Astrocyte (in vitro differentiated cells and primary cell): ENCODE measurements at regions not wholly inside any gene's neighbourhood (a gene's known extent, or its start where the extent isn't known, plus 50 kb on each side); places are given as distances from the start of the nearest gene placed in this dataset.

Experiments used
- CTCF ChIP-seq: IDR thresholded peaks from 2 replicates; pipeline ENCODE4 v1.5.1; 2011; ENCODE audit warnings: low read depth, mild to moderate bottlenecking, inconsistent platforms, low read length, moderate library complexity; ENCODE audit not compliant: insufficient read depth
- EZH2 ChIP-seq: IDR thresholded peaks from 2 replicates; pipeline ENCODE4 v1.6.1; 2012; ENCODE audit warnings: mild to moderate bottlenecking, low read length, inconsistent platforms; ENCODE audit not compliant: insufficient read depth

DNA sequence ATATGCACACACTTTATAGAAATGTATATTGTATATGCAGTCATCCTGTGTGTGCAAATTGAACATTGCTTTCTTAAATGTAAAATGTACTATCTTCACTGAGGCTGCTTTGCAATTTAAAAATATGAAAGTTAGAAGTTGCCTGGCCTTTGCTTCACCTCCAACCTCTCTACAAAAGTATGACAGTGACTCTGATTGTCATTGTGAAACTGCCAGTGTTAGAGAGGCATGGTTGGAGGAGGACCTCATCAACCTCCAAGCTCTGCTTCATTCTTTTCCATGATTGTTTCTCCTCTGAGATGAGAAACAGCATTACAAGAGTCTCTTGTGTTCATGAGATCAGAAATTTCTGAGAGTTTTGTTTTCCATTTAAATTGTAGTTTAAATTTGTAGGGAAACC is 185.5 kb downstream of the ZC3H11B start:
- no peak for TF ChIP-seq CTCF
- no peak for TF ChIP-seq EZH2
